HAP-1 (cell line): ENCODE measurements at regions not wholly inside any gene's neighbourhood (a gene's known extent, or its start where the extent isn't known, plus 50 kb on each side); places are given as distances from the start of the nearest gene placed in this dataset.

Experiments used
- DNase-seq, 2 experiments: peaks; one replicate each; pipeline ENCODE4 v3.0.0-alpha.2; 2016 to 2020; ENCODE audit warnings: low spot score in 2 of 2
- H3K27me3 ChIP-seq: fragments of 250-450 bp; sonication (Bioruptor Pico); 2 replicates; pipeline ENCODE4 v1.5.1; 2020; ENCODE audit warnings: low read depth, mild to moderate bottlenecking, moderate library complexity
- H3K36me3 ChIP-seq: fragments of 250-450 bp; sonication (Bioruptor Pico); replicated peaks from 2 replicates; pipeline ENCODE4 v1.5.1; 2020; ENCODE audit warnings: mild to moderate bottlenecking
- H3K4me1 ChIP-seq: fragments of 250-450 bp; sonication (Bioruptor Pico); 2 replicates; pipeline ENCODE4 v1.5.1; 2020; ENCODE audit warnings: mild to moderate bottlenecking
- H3K4me3 ChIP-seq: fragments of 250-450 bp; sonication (Bioruptor Pico); 2 replicates; pipeline ENCODE4 v1.5.1; 2020; ENCODE audit warnings: mild to moderate bottlenecking, moderate library complexity
- H3K9me3 ChIP-seq: fragments of 250-450 bp; sonication (Bioruptor Pico); 2 replicates; pipeline ENCODE4 v1.5.1; 2020; ENCODE audit warnings: mild to moderate bottlenecking, moderate library complexity
- in situ Hi-C: fragments of 300-500 bp; cut with MboI; formaldehyde crosslinking; loops from 3 replicates; pipeline ENCODE4 v1.14.3; 2020; ENCODE audit warnings: low sequenced_read_pairs, inconsistent platforms, mixed read lengths

DNA sequence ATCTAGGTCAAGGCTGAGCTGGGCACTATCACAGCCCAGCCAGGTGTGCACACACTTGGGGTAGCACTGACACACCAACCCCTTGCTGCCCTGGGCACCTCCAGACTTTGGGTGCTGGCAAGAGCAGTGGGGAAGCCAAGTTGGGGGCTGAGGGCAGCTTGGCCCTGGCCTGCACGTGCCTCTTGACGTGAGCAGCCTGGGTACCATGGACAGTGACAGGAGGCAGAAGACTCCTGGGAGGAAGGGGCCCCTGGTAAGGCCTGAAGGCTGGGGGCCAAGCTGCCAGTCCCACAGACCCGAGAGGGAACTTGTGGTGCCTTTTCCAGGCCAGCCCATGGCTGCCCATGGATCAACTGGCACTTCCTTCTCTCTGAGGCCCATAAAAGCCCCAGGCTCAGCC, 124.1 kb upstream of the SFSWAP start:
- peaks cover 3% of the 10 kb centered on the region; the same call in 1 of the 2 replicates for H3K27me3 ChIP-seq
- H3K9me3 ChIP-seq: no peaks in the 10 kb centered on the region
- in situ Hi-C loops: no loop called here
- no peak overlapping the region for H3K4me3 ChIP-seq
- no peak for DNase-seq
- H3K36me3 ChIP-seq: no peaks in the 10 kb centered on the region
- no peaks in the 10 kb centered on the region for H3K4me1 ChIP-seq

DNA sequence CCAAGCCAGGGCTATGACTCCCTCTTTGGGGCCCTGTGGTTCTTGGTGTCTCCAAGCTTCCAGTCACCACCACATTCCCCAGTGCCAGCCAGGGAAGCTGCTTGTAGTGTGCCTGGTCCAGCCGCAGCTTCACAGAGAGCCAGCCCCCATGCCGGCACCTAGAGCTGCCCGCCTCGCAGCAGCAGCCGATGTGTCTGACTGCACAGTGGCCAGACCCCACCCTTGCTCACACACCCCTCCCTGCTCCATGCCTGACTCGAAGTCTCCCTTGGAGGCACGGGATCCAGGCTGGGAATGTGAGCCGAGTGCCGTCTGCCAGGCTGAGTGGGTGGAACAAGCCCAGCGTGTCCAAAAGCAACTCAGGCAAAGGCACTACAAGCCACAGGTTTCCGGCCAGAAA, 123.3 kb upstream of the SFSWAP start:
- H3K36me3 ChIP-seq: no peaks in the 10 kb centered on the region
- H3K9me3 ChIP-seq: no peaks in the 10 kb centered on the region
- no peaks in the 10 kb centered on the region for H3K4me1 ChIP-seq
- DNase-seq: no peak
- H3K27me3 ChIP-seq: peaks cover 3% of the 10 kb centered on the region; the same call in 1 of the 2 replicates
- in situ Hi-C loops: no loop called here
- no peak overlapping the region for H3K4me3 ChIP-seq

- in situ Hi-C loops: no loop called here
- H3K27me3 ChIP-seq: no peaks in the 10 kb centered on the region
- no peak overlapping the region for H3K4me3 ChIP-seq
These were observed 121.5 kb upstream of the SFSWAP start for GRCh38 chr12:131589221-131589897.

GRCh38 chr12:131589966-131590365, 120.9 kb upstream of the SFSWAP start:
- in situ Hi-C loops: no loop called here
- no peaks in the 10 kb centered on the region for H3K27me3 ChIP-seq
- no peak overlapping the region for H3K4me3 ChIP-seq
- DNase-seq: no peak
- H3K4me1 ChIP-seq: no peaks in the 10 kb centered on the region
- H3K36me3 ChIP-seq: no peaks in the 10 kb centered on the region
- H3K9me3 ChIP-seq: no peaks in the 10 kb centered on the region

More at GRCh38 chr12:131589221-131589897, 121.5 kb upstream of the SFSWAP start:
- Histone ChIP-seq H3K36me3 (no peaks in the 10 kb centered on the region), H3K4me1 (no peaks in the 10 kb centered on the region), H3K9me3 (no peaks in the 10 kb centered on the region)
- no peak for DNase-seq

DNA sequence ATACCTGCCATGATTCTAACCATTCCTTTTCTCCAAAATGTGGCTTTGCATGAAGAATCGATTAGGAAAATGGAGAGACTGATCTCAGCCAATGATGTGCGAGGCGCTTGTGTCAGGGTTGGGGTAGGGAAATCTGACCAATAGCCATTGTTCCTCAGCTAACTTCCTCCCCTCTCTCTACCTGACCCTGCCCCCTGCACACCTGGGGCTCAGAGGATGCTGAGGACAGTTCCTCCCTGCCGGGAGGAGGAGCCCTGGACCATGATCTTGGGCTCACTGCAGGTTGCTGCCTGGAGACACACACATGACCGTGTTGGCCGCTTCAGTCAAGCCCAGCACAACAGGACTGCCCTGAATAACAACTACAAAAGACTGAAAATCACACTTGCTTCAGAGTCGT, 119.8 kb upstream of the SFSWAP start:
- DNase-seq: no peak
- no peak overlapping the region for H3K4me3 ChIP-seq
- in situ Hi-C loops: no loop called here
- H3K27me3 ChIP-seq: no peaks in the 10 kb centered on the region
- H3K4me1 ChIP-seq: no peaks in the 10 kb centered on the region
- H3K36me3 ChIP-seq: no peaks in the 10 kb centered on the region
- no peaks in the 10 kb centered on the region for H3K9me3 ChIP-seq

GRCh38 chr12:131591714-131592709, 118.9 kb upstream of the SFSWAP start:
- no peak for DNase-seq
- no peaks in the 10 kb centered on the region for H3K36me3 ChIP-seq
- no peaks in the 10 kb centered on the region for H3K27me3 ChIP-seq
- H3K4me3 ChIP-seq: no peak overlapping the region
- in situ Hi-C loops: no loop called here
- no peaks in the 10 kb centered on the region for H3K9me3 ChIP-seq
- no peaks in the 10 kb centered on the region for H3K4me1 ChIP-seq

DNA sequence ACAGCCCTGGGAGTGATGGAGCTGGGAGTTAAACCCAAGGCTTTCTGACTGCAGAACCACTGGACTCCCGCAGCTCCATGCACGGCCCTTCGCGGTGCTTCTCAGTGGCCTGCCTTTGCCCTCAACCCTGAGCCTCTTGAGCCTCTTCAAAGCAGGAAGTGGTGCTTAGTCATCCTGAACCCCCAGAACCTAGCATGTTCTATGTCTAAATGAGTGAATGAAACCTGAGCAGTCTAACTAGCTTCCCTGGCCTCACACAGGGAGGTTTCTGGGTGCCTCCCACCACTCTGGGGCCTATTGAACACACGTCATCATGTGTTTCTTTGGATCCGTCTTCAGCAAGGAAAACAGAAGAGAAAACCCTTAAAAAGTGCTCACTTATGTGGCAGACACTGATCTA, 117.9 kb upstream of the SFSWAP start:
- no peak for DNase-seq
- in situ Hi-C loops: no loop called here
- H3K4me3 ChIP-seq: no peak overlapping the region
- H3K36me3 ChIP-seq: no peaks in the 10 kb centered on the region
- no peaks in the 10 kb centered on the region for H3K27me3 ChIP-seq
- H3K9me3 ChIP-seq: no peaks in the 10 kb centered on the region
- no peaks in the 10 kb centered on the region for H3K4me1 ChIP-seq

GRCh38 chr12:131593406-131593805, 117.5 kb upstream of the SFSWAP start:
- in situ Hi-C loops: no loop called here
- H3K27me3 ChIP-seq: no peaks in the 10 kb centered on the region
- DNase-seq: no peak
- no peaks in the 10 kb centered on the region for H3K36me3 ChIP-seq
- no peaks in the 10 kb centered on the region for H3K4me1 ChIP-seq
- H3K9me3 ChIP-seq: no peaks in the 10 kb centered on the region
- no peak overlapping the region for H3K4me3 ChIP-seq

GRCh38 chr12:131596115-131596514, 114.8 kb upstream of the SFSWAP start:
- DNase-seq: no peak
- H3K36me3 ChIP-seq: no peaks in the 10 kb centered on the region
- H3K9me3 ChIP-seq: no peaks in the 10 kb centered on the region
- H3K4me1 ChIP-seq: no peaks in the 10 kb centered on the region
- H3K4me3 ChIP-seq: no peak overlapping the region
- no peaks in the 10 kb centered on the region for H3K27me3 ChIP-seq
- in situ Hi-C loops: no loop called here

GRCh38 chr12:131597333-131597732, 113.6 kb upstream of the SFSWAP start:
- in situ Hi-C loops: no loop called here
- H3K9me3 ChIP-seq: no peaks in the 10 kb centered on the region
- H3K4me1 ChIP-seq: no peaks in the 10 kb centered on the region
- no peaks in the 10 kb centered on the region for H3K36me3 ChIP-seq
- H3K27me3 ChIP-seq: no peaks in the 10 kb centered on the region; the same call in none of the 2 replicates
- no peak overlapping the region for H3K4me3 ChIP-seq
- DNase-seq: no peak

- in situ Hi-C loops: no loop called here
- no peak for DNase-seq
- peaks cover 4% of the 10 kb centered on the region for H3K27me3 ChIP-seq
These were observed 112.2 kb upstream of the SFSWAP start for GRCh38 chr12:131598717-131599116.

GRCh38 chr12:131599190-131600159, 111.4 kb upstream of the SFSWAP start:
- DNase-seq: no peak
- no peaks in the 10 kb centered on the region for H3K9me3 ChIP-seq
- H3K36me3 ChIP-seq: no peaks in the 10 kb centered on the region
- H3K4me1 ChIP-seq: no peaks in the 10 kb centered on the region
- in situ Hi-C loops: no loop called here
- peaks cover 12% of the 10 kb centered on the region for H3K27me3 ChIP-seq
- no peak overlapping the region for H3K4me3 ChIP-seq

More at GRCh38 chr12:131598717-131599116, 112.2 kb upstream of the SFSWAP start:
- Histone ChIP-seq H3K4me1 (no peaks in the 10 kb centered on the region), H3K4me3 (no peak overlapping the region), H3K36me3 (no peaks in the 10 kb centered on the region), H3K9me3 (no peaks in the 10 kb centered on the region)

DNA sequence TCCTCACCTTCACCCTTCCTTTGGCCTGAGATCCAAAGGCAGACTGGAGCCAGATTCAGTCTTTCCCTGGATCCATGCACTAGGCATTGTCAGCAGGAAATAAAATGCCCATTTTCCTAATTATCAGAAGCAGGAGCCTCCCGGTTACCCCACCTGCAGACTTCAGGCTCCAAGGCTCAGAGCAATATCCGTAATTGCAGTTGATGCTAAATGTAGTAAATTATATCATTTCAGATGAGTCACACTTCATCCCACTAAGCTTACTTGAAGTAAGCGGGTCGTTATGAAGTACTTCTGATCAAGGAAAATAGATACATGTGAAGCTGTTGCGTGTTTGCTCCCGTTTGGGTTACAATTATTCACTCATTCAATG, 110.7 kb upstream of the SFSWAP start:
- Histone ChIP-seq H3K4me1 (no peaks in the 10 kb centered on the region), H3K9me3 (no peaks in the 10 kb centered on the region), H3K36me3 (no peaks in the 10 kb centered on the region), H3K4me3 (no peak overlapping the region), H3K27me3 (peaks cover 18% of the 10 kb centered on the region)
- in situ Hi-C loops: no loop called here
- no peak for DNase-seq
